ENCODE measurements at regions not wholly inside any gene's neighbourhood (a gene's known extent, or its start where the extent isn't known, plus 50 kb on each side); places are given as distances from the start of the nearest gene placed in this dataset.

DNA sequence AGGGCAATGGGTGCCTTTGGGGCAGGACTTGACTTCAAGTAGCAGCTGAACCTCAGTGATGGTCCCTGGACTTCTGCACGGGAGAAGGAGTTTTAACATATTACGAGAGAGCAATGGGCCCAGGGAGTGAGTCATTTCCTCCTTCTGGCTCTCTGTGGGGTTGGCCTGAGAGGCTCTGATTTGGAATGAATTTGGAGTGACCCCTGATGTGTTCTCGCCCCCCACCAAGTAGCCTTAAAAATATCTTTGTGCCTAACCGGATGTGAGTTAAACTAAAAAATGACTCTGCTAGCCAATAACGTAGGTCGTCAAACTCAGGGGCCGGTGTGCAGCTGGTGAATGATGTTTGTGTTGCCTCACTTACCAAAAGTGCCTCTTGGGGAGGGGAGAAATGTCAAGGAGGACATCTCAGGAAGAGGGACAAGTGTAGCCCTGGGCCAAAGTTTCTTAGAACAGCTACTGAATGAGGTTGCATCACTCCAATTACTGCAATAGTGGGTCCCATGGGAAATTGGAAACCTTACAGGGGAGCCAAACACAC is 656.6 kb downstream of the INHBA start:
- Histone ChIP-seq H3K4me3 (no peak overlapping the region), H3K36me3 (no peaks in the 10 kb centered on the region), H3K9me3 (no peaks in the 10 kb centered on the region), H3K27ac (no peak overlapping the region), H3K4me1 (ENCODE audit: control insufficient read depth in 1 of 2, low read depth in 2 of 2) (no peaks in the 10 kb centered on the region), H3K27me3 (replicated peaks; ENCODE audit: insufficient read depth) (no peaks in the 10 kb centered on the region)
- no peak for DNase-seq (ENCODE audit: low spot score)
- TF ChIP-seq, protein P1, sequence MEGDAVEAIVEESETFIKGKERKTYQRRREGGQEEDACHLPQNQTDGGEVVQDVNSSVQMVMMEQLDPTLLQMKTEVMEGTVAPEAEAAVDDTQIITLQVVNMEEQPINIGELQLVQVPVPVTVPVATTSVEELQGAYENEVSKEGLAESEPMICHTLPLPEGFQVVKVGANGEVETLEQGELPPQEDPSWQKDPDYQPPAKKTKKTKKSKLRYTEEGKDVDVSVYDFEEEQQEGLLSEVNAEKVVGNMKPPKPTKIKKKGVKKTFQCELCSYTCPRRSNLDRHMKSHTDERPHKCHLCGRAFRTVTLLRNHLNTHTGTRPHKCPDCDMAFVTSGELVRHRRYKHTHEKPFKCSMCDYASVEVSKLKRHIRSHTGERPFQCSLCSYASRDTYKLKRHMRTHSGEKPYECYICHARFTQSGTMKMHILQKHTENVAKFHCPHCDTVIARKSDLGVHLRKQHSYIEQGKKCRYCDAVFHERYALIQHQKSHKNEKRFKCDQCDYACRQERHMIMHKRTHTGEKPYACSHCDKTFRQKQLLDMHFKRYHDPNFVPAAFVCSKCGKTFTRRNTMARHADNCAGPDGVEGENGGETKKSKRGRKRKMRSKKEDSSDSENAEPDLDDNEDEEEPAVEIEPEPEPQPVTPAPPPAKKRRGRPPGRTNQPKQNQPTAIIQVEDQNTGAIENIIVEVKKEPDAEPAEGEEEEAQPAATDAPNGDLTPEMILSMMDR (IDR thresholded peaks at IDR 0.05): no peak
- ATAC-seq (ENCODE audit: insufficient number of reproducible peaks, low FRiP score, low read depth): no peak

DNA sequence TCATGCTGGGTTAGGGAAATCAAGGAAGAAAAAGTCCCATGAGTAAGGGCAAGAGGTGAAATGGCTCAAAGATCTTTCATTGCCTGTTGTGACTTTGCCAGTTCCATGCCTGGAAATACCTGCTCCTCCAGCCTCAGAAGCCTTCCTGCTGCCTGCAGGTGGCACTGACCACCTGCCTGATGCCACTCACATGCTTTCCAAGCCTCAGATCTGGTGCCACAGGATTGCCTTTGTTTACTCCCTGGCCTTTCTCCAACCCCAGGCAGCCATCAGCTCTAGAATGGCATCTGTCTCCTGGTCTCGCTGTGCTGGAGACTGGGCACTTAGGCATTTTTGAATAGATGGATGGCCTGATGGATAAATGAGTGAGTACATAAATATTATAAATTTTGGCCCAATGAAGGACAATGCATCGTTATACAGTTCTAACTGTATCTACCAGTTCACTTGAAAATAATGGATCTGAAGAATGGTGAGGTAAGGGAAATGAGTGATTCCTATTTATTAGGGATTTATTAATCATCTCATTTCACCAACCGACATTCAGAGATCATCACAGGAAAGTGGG is 657.2 kb downstream of the INHBA start:
- DNase-seq (ENCODE audit: low spot score): no peak

DNA sequence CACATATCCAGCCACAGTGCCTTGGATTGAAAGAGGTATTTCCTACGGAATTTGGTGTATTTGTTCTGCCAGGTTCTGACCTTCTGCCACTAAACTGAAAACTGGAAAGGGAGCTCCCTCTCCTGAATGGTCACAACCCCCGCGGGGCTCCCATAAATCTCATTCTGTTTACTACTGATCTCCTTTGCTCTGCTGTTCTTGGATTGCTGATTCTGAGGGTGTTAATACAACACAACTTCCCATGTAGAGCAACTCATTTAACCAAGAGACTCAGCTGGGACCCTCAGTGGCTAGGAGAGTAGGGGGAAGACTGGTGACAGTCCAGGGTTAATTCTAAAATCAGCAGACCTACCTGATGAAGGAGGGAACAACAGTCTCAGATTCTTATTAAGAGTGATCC is 662.9 kb downstream of the INHBA start:
- TF ChIP-seq, protein P1 (IDR thresholded peaks at IDR 0.05): no peak
- Histone ChIP-seq H3K4me1 (ENCODE audit: control insufficient read depth in 1 of 2, low read depth in 2 of 2) (peaks cover 0 to 9% of the 10 kb centered on the region in 2 donors), H3K9me3 (no peaks in the 10 kb centered on the region), H3K27ac (no peak overlapping the region), H3K27me3 (replicated peaks; ENCODE audit: insufficient read depth) (no peaks in the 10 kb centered on the region), H3K36me3 (no peaks in the 10 kb centered on the region), H3K4me3 (no peak overlapping the region)
- DNase-seq (ENCODE audit: low spot score) (no peak), ATAC-seq (ENCODE audit: insufficient number of reproducible peaks, low FRiP score, low read depth) (no peak)

More for the DNA sequence above, 657.2 kb downstream of the INHBA start:
- no peaks in the 10 kb centered on the region for H3K4me1 ChIP-seq (ENCODE audit: control insufficient read depth in 1 of 2, low read depth in 2 of 2)
- TF ChIP-seq, protein P1 (IDR thresholded peaks at IDR 0.05): no peak
- no peak overlapping the region for H3K27ac ChIP-seq
- H3K9me3 ChIP-seq: no peaks in the 10 kb centered on the region
- no peaks in the 10 kb centered on the region for H3K36me3 ChIP-seq
- ATAC-seq (ENCODE audit: insufficient number of reproducible peaks, low FRiP score, low read depth): no peak
- H3K4me3 ChIP-seq: no peak overlapping the region
- H3K27me3 ChIP-seq (replicated peaks; ENCODE audit: insufficient read depth): no peaks in the 10 kb centered on the region

DNA sequence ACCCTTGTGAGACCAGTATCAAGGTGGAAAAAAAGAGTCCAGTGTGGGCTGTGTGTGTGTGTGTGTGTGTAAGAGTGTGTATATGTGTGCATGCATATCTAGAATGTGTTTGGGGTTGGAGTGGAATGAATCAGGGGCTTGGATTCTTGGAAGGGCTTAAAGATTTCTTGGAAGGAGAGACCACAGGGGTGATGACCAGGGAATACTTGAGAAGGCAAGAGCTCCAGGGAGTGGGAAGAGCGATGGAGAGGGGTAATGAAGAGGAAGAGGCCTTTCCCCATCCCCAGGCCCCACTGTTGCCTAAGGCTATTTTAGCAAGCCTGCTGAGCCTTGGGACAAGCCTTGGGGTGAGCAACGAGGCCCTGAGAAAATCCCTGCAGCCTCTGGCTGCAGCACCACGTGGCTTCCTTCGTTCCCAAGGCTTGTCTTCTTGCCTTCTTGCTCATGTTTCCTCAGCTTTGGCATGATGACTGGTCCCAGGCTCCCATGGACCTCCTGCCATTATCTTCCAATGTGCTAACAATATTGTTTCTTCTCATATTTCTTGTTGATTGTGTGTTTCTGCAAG is 663.4 kb downstream of the INHBA start:
- peaks cover 0 to 9% of the 10 kb centered on the region in 2 donors for H3K4me1 ChIP-seq (ENCODE audit: control insufficient read depth in 1 of 2, low read depth in 2 of 2)
- H3K27me3 ChIP-seq (replicated peaks; ENCODE audit: insufficient read depth): no peaks in the 10 kb centered on the region
- no peak overlapping the region for H3K4me3 ChIP-seq
- H3K27ac ChIP-seq: no peak overlapping the region
- no peak for ATAC-seq (ENCODE audit: insufficient number of reproducible peaks, low FRiP score, low read depth)
- TF ChIP-seq, protein P1 (IDR thresholded peaks at IDR 0.05): no peak
- no peaks in the 10 kb centered on the region for H3K36me3 ChIP-seq
- DNase-seq (ENCODE audit: low spot score): no peak
- no peaks in the 10 kb centered on the region for H3K9me3 ChIP-seq

DNA sequence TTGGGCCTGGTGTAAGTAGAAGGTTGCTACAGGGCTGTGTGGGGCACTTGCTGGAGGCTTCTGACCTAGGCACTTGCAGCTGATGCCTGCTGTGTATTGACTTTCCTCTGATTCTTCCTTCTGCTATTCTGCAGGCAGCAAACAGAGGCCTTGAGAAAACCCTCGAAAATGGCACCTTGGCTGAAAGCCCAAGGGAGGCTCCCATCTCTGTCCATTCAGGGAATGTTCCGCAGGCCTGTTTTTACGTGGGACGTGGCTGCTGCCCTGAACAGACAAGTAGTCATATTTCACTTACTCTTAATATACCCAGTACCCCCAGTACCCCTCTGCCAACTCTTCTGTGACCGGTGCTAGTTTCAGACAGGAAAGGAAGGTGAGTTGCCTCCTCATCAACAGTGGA is 664.7 kb downstream of the INHBA start:
- Histone ChIP-seq H3K27me3 (replicated peaks; ENCODE audit: insufficient read depth) (no peaks in the 10 kb centered on the region), H3K27ac (no peak overlapping the region), H3K9me3 (no peaks in the 10 kb centered on the region), H3K4me3 (no peak overlapping the region), H3K4me1 (ENCODE audit: control insufficient read depth in 1 of 2, low read depth in 2 of 2) (peaks cover 0 to 9% of the 10 kb centered on the region in 2 donors), H3K36me3 (no peaks in the 10 kb centered on the region)
- TF ChIP-seq, protein P1 (IDR thresholded peaks at IDR 0.05): no peak
- DNase-seq (ENCODE audit: low spot score) (no peak), ATAC-seq (ENCODE audit: insufficient number of reproducible peaks, low FRiP score, low read depth) (no peak)
